D721Med (cell line): ENCODE measurements at regions not wholly inside any gene's neighbourhood (a gene's known extent, or its start where the extent isn't known, plus 50 kb on each side); places are given as distances from the start of the nearest gene placed in this dataset.

Experiments
- DNase-seq: peaks from one replicate; pipeline ENCODE4 v3.0.0; 2011; ENCODE audit warnings: low spot score; ENCODE audit not compliant: insufficient read length
- FAIRE-seq: peaks from 2 replicates; lab custom pipeline; 2011; peaks lifted over from hg19 to GRCh38; lab: Jason Lieb, UNC
- TF ChIP-seq, protein P1 (sequence below): IDR thresholded peaks from 2 replicates; pipeline ENCODE4 v1.5.1; 2012; ENCODE audit warnings: mild to moderate bottlenecking, control low read depth; ENCODE audit not compliant: insufficient read depth; ENCODE audit errors: missing control alignments

DNA sequence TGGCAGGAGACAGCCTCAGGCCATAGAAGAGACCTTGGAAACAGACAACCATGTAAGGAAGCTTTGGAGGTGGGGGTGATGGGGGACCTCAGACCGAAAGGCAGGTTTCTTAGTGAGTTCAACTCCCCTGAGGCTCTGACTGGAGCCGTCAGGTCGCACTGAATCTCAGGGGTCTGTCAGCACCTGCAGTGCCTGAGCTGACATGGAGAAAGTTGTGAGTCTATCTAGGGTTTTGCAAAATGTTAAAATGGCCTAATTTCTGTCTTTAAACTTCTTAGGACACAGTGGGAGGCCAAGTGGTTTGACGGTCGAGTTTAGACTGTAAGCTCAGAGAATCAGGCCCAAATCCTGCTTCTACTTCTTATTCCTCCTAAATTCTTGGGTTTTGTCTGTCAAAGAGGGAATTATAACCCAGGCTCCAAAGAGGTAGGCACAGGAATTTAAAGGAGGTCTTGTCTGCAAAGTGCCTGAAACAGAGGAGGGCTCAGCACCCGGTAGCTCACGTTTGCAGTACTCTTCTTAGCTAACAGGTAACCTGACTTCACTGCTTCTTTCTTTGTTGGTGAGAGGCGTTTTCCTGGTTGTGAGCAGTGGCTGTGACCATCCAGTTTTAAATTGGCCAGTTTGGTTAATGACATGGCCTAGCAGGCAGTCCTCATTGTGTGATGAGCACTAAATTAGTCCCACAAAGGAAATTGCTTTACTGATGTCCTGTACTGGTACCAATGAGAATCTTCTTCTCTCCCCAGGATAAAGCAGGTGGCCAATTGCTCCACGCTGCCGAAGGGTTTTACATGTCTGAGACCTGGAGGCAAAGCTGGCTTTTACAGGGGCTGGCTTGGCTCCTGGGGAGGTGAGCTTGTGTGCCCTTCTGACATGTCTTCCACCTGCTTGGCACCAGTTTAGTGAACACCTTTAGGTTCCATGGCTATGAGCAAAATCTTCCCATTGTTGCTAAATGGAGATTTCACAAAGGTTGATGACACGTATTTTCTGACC, 95.7 kb downstream of the MYCN start:
- TF ChIP-seq, protein P1, sequence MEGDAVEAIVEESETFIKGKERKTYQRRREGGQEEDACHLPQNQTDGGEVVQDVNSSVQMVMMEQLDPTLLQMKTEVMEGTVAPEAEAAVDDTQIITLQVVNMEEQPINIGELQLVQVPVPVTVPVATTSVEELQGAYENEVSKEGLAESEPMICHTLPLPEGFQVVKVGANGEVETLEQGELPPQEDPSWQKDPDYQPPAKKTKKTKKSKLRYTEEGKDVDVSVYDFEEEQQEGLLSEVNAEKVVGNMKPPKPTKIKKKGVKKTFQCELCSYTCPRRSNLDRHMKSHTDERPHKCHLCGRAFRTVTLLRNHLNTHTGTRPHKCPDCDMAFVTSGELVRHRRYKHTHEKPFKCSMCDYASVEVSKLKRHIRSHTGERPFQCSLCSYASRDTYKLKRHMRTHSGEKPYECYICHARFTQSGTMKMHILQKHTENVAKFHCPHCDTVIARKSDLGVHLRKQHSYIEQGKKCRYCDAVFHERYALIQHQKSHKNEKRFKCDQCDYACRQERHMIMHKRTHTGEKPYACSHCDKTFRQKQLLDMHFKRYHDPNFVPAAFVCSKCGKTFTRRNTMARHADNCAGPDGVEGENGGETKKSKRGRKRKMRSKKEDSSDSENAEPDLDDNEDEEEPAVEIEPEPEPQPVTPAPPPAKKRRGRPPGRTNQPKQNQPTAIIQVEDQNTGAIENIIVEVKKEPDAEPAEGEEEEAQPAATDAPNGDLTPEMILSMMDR: no peak
- no peak for DNase-seq
- FAIRE-seq: no peak

DNA sequence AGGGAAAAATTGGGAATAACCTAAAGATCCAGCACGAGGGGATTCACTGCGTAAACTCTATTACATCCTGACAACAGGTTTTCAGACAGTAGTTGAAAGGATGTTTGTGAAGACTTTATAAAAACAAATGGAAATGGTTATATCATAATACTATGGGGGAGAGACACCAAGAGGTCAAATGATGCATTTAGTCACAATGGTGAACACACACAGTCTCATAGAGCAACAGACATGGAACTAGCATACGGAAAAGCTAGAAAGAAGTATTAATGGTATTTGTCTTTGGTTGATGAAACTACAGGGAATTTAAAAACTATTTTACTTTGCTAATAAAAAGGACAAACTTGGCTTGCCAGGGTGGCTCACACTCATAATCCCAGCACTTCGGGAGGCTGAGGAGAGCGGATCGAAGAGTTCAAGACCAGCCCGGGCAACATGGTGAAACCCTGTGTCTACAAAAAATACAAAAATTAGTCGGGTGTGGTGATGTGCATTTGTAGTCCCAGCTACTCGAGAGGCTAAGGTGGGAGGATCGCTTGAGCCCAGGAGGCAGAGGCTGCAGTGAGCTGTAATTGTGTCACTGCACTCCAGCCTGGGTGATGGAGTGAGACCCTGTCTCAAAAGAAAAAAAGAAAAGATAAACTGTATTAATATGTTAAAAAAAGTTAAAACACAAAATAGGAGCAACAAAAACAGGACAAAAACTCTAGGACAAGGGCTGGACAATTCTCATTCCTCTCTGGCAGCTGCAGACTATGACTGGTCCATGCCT, 94.8 kb downstream of the MYCN start:
- DNase-seq: no peak
- TF ChIP-seq, protein P1: no peak
- no peak for FAIRE-seq

DNA sequence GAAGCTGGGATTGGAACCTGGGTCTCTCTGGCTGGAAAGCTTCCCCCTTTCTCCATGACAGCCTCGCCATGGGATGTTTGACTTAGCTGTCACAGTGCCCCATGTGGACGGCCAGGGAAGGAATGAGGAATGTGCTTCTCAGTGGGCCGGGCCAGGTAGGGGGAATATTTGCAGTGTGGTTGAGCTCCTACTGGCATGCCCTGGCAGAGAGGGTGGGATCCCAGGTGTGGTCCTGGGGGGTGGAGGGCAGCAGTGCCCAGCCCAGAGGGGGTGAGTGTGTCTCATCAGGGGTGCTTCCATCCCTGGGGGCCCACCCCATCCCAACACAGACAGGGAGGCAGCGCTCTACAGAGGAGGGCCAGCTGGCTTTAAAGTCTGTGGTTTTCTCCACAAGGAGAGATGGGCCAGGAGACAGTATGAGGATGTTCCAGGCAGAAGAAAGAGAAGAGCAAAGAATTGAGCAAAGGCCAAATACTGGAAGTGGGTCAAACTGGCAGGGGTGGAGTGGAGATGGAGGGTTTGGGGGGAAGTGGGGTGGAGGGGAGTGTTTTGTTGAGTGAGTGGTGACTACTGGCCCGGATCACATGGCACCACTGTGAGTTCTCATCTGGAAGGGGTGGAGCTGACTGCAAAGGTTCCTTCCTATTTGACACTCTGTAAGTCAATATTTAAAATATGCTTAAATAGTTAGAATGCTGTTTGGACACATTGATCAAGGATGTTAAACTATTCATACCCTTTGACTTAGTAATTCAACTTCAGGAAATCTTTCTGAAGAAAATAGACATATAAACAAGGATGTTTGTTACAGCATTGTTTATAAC, 94.0 kb downstream of the MYCN start:
- TF ChIP-seq, protein P1: peak; percentile 23
- FAIRE-seq: no peak
- DNase-seq: no peak

DNA sequence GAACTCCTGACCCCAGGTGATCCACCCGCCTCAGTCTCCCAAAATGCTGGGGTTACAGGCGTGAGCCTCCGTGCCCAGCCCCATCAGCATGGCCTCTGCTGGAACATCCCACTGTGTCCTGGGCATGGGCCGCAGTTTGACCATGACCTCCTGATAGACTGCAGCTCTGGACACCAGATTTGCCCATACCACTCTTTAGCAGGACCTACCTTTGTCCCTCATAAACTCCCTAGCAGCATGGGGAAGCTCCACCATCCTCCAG, 92.6 kb downstream of the MYCN start:
- TF ChIP-seq, protein P1: no peak
- FAIRE-seq (no peak), DNase-seq (no peak)

DNA sequence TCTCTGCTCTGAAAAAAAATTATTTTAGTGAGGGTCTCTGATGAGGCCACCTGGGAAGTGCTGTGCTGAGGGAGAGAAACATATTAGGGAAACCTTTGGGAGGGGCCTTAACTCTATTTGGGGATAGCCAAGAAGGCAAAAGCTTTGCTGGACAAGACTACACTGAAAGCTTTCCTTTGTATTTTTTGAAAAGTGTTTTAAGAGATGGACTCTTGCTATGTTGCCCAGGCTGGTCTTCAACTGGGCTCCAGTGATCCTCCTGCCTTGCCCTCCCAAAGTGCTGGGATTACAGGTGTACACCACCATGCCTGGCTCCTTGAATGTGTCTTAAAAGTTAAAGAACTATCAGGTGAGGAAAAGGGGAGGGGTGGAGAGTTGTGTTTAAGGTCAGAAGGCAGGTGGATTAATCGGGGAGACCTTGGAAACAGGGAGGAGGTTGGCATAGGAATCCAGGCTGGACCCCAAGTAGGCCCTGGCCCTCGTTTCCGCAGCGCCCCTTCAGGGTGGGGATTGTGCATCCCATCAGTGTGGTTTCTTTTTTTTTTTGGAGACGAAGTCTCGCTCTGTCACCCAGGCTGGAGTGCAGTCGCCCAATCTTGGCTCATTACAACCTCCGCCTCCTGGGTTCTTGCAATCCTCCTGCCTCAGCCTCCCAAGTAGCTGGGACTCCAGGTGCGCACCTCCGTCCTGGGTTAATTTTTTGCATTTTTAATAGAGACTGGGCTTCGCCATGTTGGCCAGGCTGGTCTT, 92.1 kb downstream of the MYCN start:
- FAIRE-seq (no peak), DNase-seq (no peak)
- TF ChIP-seq, protein P1: no peak

DNA sequence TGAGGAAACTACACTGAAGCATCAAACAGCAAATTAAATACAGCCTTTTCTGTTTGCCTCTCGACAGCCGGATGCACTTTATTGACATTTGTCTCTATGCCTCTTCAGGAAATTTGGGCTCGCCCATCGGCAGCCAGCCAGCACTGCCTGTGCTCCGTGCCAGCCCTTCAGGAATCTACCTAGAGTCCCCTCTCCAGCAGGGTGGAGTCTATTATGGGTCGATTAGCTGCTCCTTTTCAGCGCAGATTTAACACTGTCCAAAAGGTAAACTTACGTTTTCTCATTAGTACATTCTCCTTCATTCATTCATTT, 91.5 kb downstream of the MYCN start:
- TF ChIP-seq, protein P1: no peak
- no peak for DNase-seq
- no peak for FAIRE-seq
